Panc1 (cell line): ENCODE measurements at regions not wholly inside any gene's neighbourhood (a gene's known extent, or its start where the extent isn't known, plus 50 kb on each side); places are given as distances from the start of the nearest gene placed in this dataset.

Experiments
- ATAC-seq: fragments of 200-7000 bp; cut with Tn5 transposase; 2 replicates; pipeline ENCODE4 v1.9.1; 2020; ENCODE audit warnings: mild to moderate bottlenecking, moderate library complexity
- BruUV-seq: library from RNA; stranded (reverse); fragments of 400-500 nt; replicated peaks from 2 replicates; lab custom pipeline; 2021; lab: Mats Ljungman, UMichigan
- CTCF ChIA-PET: fragments of 300-600 bp; sonication (Branson Sonifier 250); formaldehyde crosslinking; loops from one replicate; lab custom pipeline; 2022; ENCODE audit warnings: antibody characterized with exemption; lab: Charles Lee
- POLR2A ChIA-PET: fragments of 300-600 bp; sonication (Branson Sonifier 250); formaldehyde crosslinking; loops from one replicate; lab custom pipeline; 2022; ENCODE audit warnings: antibody characterized with exemption; lab: Charles Lee
- DNase-seq: peaks from one replicate; pipeline ENCODE4 v3.0.0-alpha.2; 2010; ENCODE audit warnings: low read depth, low spot score
- H3K27ac ChIP-seq: 2 replicates; pipeline ENCODE4 v1.5.1; 2011; ENCODE audit warnings: mild to moderate bottlenecking, low read length, inconsistent platforms
- H3K27me3 ChIP-seq: fragments of 200-500 bp; sonication (Bioruptor generic); 2 replicates; pipeline ENCODE4 v1.6.0; 2014; ENCODE audit warnings: low read length, inconsistent platforms; ENCODE audit not compliant: control insufficient read depth, insufficient read depth
- H3K36me3 ChIP-seq: fragments of 200-500 bp; sonication (Bioruptor generic); 2 replicates; pipeline ENCODE4 v1.5.1; 2014; ENCODE audit warnings: inconsistent platforms, mild to moderate bottlenecking, low read length, moderate library complexity; ENCODE audit not compliant: control insufficient read depth, insufficient read depth
- H3K4me1 ChIP-seq: 2 replicates; pipeline ENCODE4 v1.5.1; 2011; ENCODE audit warnings: inconsistent platforms, mild to moderate bottlenecking, low read length, moderate library complexity; ENCODE audit not compliant: control insufficient read depth, insufficient read depth
- H3K4me3 ChIP-seq, 2 experiments: 2 replicates each; pipeline ENCODE4 v1.5.1; 2011 to 2012; ENCODE audit warnings: low read depth in 2 of 2, low read length in 2 of 2, mild to moderate bottlenecking in 2 of 2, inconsistent platforms in 1 of 2, moderate library complexity in 1 of 2
- H3K9me3 ChIP-seq: fragments of 200-500 bp; sonication (Bioruptor generic); 2 replicates; pipeline ENCODE4 v1.5.1; 2014; ENCODE audit warnings: low read depth, mild to moderate bottlenecking, inconsistent platforms, low read length, moderate library complexity; ENCODE audit not compliant: control insufficient read depth, insufficient read depth
- CTCF ChIP-seq: fragments of 450-650 bp; IDR thresholded peaks from 2 replicates; pipeline ENCODE4 v1.5.1; 2017; ENCODE audit warnings: mild to moderate bottlenecking
- POLR2AphosphoS5 ChIP-seq: IDR thresholded peaks from 2 replicates; pipeline ENCODE4 v1.6.1; 2012; ENCODE audit warnings: mild to moderate bottlenecking, low read depth, low read length, moderate library complexity
- REST ChIP-seq, 2 experiments: IDR thresholded peaks; 2 replicates each; pipeline ENCODE4 v1.6.1; 2011 to 2012; ENCODE audit warnings: low read depth in 2 of 2, control low read depth in 1 of 2, low read length in 1 of 2, mild to moderate bottlenecking in 1 of 2, moderate library complexity in 1 of 2; ENCODE audit not compliant: insufficient read depth in 1 of 2
- SIN3A ChIP-seq: IDR thresholded peaks from 2 replicates; pipeline ENCODE4 v1.6.1; 2012; ENCODE audit warnings: low read depth, mild to moderate bottlenecking, low read length, moderate library complexity, borderline replicate concordance; ENCODE audit not compliant: insufficient read depth
- TCF7L2 ChIP-seq: IDR thresholded peaks from 2 replicates; pipeline ENCODE4 v1.6.1; 2011; ENCODE audit warnings: mild to moderate bottlenecking, low read depth, low read length, inconsistent platforms
- in situ Hi-C: cut with HindIII; loops from 2 replicates; pipeline ENCODE4 v1.10.0; 2016; ENCODE audit warnings: low sequenced_read_pairs, low pct_unique_long_range_greater_than_20kb
- intact Hi-C: fragments of 100-400 bp; cut with micrococcal nuclease; formaldehyde crosslinking; loops from one replicate; pipeline ENCODE4 v1.10.0; 2022; ENCODE audit not compliant: unreplicated experiment

- intact Hi-C loops: no loop called here
- Histone ChIP-seq H3K4me3 (no peak overlapping the region), H3K4me1 (no peaks in the 10 kb centered on the region), H3K36me3 (no peaks in the 10 kb centered on the region), H3K27ac (no peak overlapping the region), H3K9me3 (no peaks in the 10 kb centered on the region), H3K27me3 (no peaks in the 10 kb centered on the region)
- DNase-seq (no peak), ATAC-seq (no peak)
- in situ Hi-C loops: no loop called here
- no TSS peak for BruUV-seq
- POLR2A ChIA-PET: no interaction called here
- TF ChIP-seq SIN3A (no peak), POLR2AphosphoS5 (no peak), TCF7L2 (no peak), CTCF (no peak), REST (IDR thresholded peaks at IDR 0.05; ENCODE audit: insufficient read depth in 1 of 2, low read depth in 2 of 2, low read length in 1 of 2) (no peak)
- CTCF ChIA-PET: no interaction called here
Observed at GRCh38 chr14:98923596-98923995, 348.4 kb downstream of the BCL11B start.

- Histone ChIP-seq H3K9me3 (no peaks in the 10 kb centered on the region), H3K27me3 (no peaks in the 10 kb centered on the region), H3K4me1 (no peaks in the 10 kb centered on the region), H3K36me3 (no peaks in the 10 kb centered on the region), H3K4me3 (no peak overlapping the region), H3K27ac (no peak overlapping the region)
- TF ChIP-seq POLR2AphosphoS5 (no peak), TCF7L2 (no peak), CTCF (no peak), SIN3A (no peak), REST (IDR thresholded peaks at IDR 0.05; ENCODE audit: insufficient read depth in 1 of 2, low read depth in 2 of 2, low read length in 1 of 2) (no peak)
- ChIA-PET POLR2A (no interaction called here), CTCF (no interaction called here)
- DNase-seq (no peak), ATAC-seq (no peak)
- no TSS peak for BruUV-seq
- in situ Hi-C loops (no loop called here), intact Hi-C loops (no loop called here)
Observed at GRCh38 chr14:98924046-98924445, 348.0 kb downstream of the BCL11B start.
